OCI-LY7 (cell line): ENCODE measurements at regions not wholly inside any gene's neighbourhood (a gene's known extent, or its start where the extent isn't known, plus 50 kb on each side); places are given as distances from the start of the nearest gene placed in this dataset.

Experiments used
- CTCF ChIP-seq: fragments of 200-600 bp; sonication (generic); conservative IDR thresholded peaks from 2 replicates; pipeline ENCODE4 v1.5.1; 2014; ENCODE audit warnings: mild to moderate bottlenecking, antibody characterized with exemption, low read length, moderate library complexity, mixed read lengths
- EZH2phosphoT487 ChIP-seq: fragments of 200-600 bp; sonication (generic); IDR thresholded peaks from 2 replicates; pipeline ENCODE4 v1.6.1; 2018; ENCODE audit warnings: low read depth, borderline replicate concordance, mild to moderate bottlenecking, mixed run types, antibody characterized with exemption, low read length, moderate library complexity, mixed read lengths

- TF ChIP-seq CTCF (no peak), EZH2phosphoT487 (no peak)
Observed at GRCh38 chr2:236675051-236675450, 105.4 kb downstream of the ACKR3 start.
